ENCODE measurements at regions not wholly inside any gene's neighbourhood (a gene's known extent, or its start where the extent isn't known, plus 50 kb on each side); places are given as distances from the start of the nearest gene placed in this dataset.
"Not testable (repeated sequence)": the region's sequence is repeated elsewhere in the genome, so short reads cannot be mapped to it uniquely, and the experiment has no call there.

DNA sequence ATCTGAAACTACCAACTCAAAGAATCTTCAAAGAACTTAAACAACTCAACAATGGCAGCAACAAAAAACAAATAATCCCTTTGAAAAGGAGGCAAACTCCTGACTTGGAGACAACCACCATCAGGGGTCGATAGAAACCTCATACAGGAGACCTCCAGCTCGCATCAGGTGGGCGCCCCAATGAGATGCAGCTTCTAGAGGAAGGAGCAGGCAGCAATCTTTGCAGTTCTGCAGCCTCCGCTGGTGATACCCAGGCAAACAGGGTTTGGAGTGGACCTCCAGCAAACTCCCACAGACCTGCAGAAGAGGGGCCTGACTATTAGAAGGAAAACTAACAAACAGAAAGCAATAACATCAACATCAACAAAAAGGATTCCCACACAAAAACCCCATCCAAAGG, 93.2 kb downstream of the CYLC1 start:
- intact Hi-C loops (cut with micrococcal nuclease; ENCODE audit: unreplicated experiment); H2AFZ ChIP-seq (ENCODE audit: control insufficient read depth, low read depth, low read length); H4K20me1 ChIP-seq (ENCODE audit: control insufficient read depth, insufficient read depth); H3K4me3 ChIP-seq; H3K79me2 ChIP-seq (ENCODE audit: control insufficient read depth, insufficient read depth, low read length); H3K4me2 ChIP-seq (ENCODE audit: control insufficient read depth, insufficient read depth); H3K27ac ChIP-seq (ENCODE audit: control insufficient read depth, insufficient read depth); H3K9ac ChIP-seq (ENCODE audit: control insufficient read depth, insufficient read depth, low read length); SMC1A ChIA-PET (ENCODE audit: uncharacterized antibody, unreplicated experiment); H3K9me3 ChIP-seq (replicated peaks; ENCODE audit: control insufficient read depth, insufficient read depth, low read length); H3K27me3 ChIP-seq (replicated peaks in 1 of 2; ENCODE audit: control insufficient read depth in 2 of 2, insufficient read depth in 2 of 2, low read length in 1 of 2); BruUV-seq (replicated peaks); in situ Hi-C loops (cut with MboI); RAD21 ChIA-PET (ENCODE audit: unreplicated experiment); DNase-seq (ENCODE audit: low read depth, low spot score); POLR2A ChIA-PET; H3K36me3 ChIP-seq (ENCODE audit: control insufficient read depth in 2 of 2, insufficient read depth in 2 of 2, low read length in 1 of 2); ATAC-seq; H3K4me1 ChIP-seq (ENCODE audit: control insufficient read depth, insufficient read depth, low read length); CTCF ChIA-PET; FAIRE-seq: not testable (repeated sequence)
- 23% methylated on average over 4 of the region's 4 CpGs for WGBS (ENCODE audit: insufficient coverage, insufficient replicate concordance, low lambda C conversion rate, missing lambda C conversion rate)

DNA sequence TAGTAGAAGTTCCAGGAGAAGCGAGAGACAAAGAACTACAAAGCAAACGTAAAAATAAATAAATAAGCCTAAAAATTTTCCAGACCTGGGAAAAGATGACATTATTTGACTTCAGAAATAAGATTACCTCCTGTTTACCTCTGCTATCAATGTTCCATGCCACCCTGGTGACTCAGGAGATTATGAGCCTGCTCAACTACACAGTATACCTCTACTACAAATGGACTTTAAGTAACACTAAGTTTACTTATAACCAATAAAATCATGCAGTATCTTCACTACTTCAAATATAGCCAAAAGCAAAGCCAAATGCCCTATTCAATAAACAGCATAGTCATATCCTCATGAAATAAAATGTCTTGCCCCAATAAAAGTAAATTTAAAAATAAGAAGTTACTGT, 105.4 kb downstream of the CYLC1 start:
- no TSS peak for BruUV-seq (replicated peaks)

More for the DNA sequence above, 105.4 kb downstream of the CYLC1 start:
- Histone ChIP-seq H3K9me3 (replicated peaks; ENCODE audit: control insufficient read depth, insufficient read depth, low read length) (no peaks in the 10 kb centered on the region), H3K36me3 (ENCODE audit: control insufficient read depth in 2 of 2, insufficient read depth in 2 of 2, low read length in 1 of 2) (no peaks in the 10 kb centered on the region), H3K4me1 (ENCODE audit: control insufficient read depth, insufficient read depth, low read length) (no peaks in the 10 kb centered on the region), H3K9ac (ENCODE audit: control insufficient read depth, insufficient read depth, low read length) (no peak overlapping the region), H3K4me3 (no peak overlapping the region), H3K79me2 (ENCODE audit: control insufficient read depth, insufficient read depth, low read length) (no peaks in the 10 kb centered on the region), H4K20me1 (ENCODE audit: control insufficient read depth, insufficient read depth) (no peaks in the 10 kb centered on the region), H3K4me2 (ENCODE audit: control insufficient read depth, insufficient read depth) (no peak overlapping the region), H3K27me3 (replicated peaks in 1 of 2; ENCODE audit: control insufficient read depth in 2 of 2, insufficient read depth in 2 of 2, low read length in 1 of 2) (no peaks in the 10 kb centered on the region), H2AFZ (ENCODE audit: control insufficient read depth, low read depth, low read length) (no peak overlapping the region), H3K27ac (ENCODE audit: control insufficient read depth, insufficient read depth) (no peak overlapping the region)
- POLR2A ChIA-PET: no interaction called here
- ATAC-seq: no peak
- WGBS (ENCODE audit: insufficient coverage, insufficient replicate concordance, low lambda C conversion rate, missing lambda C conversion rate): 6% methylated on average over 2 of the region's 2 CpGs
- CTCF ChIA-PET: no interaction called here
- SMC1A ChIA-PET (ENCODE audit: uncharacterized antibody, unreplicated experiment): no interaction called here
- RAD21 ChIA-PET (ENCODE audit: unreplicated experiment): interaction anchor here (0.6 kb wide), 1 partner anchor 1191 kb away, joined by 3 read pairs; no protein-coding TSS in a partner anchor
- DNase-seq (ENCODE audit: low read depth, low spot score): no peak
- in situ Hi-C loops (cut with MboI): no loop called here
- no peak for FAIRE-seq
- intact Hi-C loops (cut with micrococcal nuclease; ENCODE audit: unreplicated experiment): no loop called here
- TF ChIP-seq BCLAF1 (IDR thresholded peaks at IDR 0.05) (no peak), JUNB (IDR thresholded peaks at IDR 0.05) (no peak), TBL1XR1 (IDR thresholded peaks at IDR 0.05; ENCODE audit: low read depth, low read length) (no peak), ZNF24 (IDR thresholded peaks at IDR 0.05) (no peak), ZNF384 (IDR thresholded peaks at IDR 0.05; ENCODE audit: borderline replicate concordance, low read depth, low read length) (no peak), CREM (IDR thresholded peaks at IDR 0.05; ENCODE audit: low read depth) (no peak), NFYA (IDR thresholded peaks at IDR 0.05; ENCODE audit: borderline replicate concordance, low read depth, low read length) (no peak), HDGF (IDR thresholded peaks at IDR 0.05) (no peak)

Data from GM12878 (cell line).